ENCODE measurements at regions not wholly inside any gene's neighbourhood (a gene's known extent, or its start where the extent isn't known, plus 50 kb on each side); places are given as distances from the start of the nearest gene placed in this dataset.

DNA sequence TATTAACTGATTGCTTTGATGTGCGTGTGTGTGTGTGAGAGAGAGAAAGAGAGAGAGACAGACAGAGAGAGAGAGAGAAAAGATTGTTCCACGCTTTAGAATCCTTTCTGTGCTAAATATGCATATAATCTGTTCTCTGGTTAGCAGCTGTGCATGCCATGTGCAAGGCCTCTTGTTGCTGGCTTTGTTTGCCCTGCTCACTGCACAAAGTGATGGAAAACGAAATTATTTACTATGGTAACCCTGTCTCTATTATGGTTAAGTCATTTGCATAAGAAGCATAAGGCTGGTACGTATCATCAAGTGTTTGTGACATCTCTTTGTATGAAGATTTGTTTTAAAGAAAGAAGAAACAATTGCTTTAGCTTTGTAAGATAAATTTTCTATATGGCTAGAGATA, 190.2 kb upstream of the POF1B start:
- no peak overlapping the region for H3K4me3 ChIP-seq (ENCODE audit: low read length in 2 of 2)
- no peak overlapping the region for H3K4me2 ChIP-seq (ENCODE audit: insufficient read depth, low read length, poor library complexity, severe bottlenecking)
- H4K91ac ChIP-seq (ENCODE audit: low read depth, low read length, poor library complexity): no peak overlapping the region
- no CpG with 5 or more reads among the region's 4 CpGs for WGBS, 2 donors (ENCODE audit: extremely low coverage in 2 of 2, insufficient read length in 2 of 2, insufficient replicate concordance in 1 of 2)
- no peak overlapping the region for H3K9ac ChIP-seq (ENCODE audit: low read depth, low read length, poor library complexity)
- no peak overlapping the region for H2BK5ac ChIP-seq (ENCODE audit: low read length)
- H3K23ac ChIP-seq (ENCODE audit: low read depth, low read length, poor library complexity): no peak overlapping the region
- H2BK12ac ChIP-seq (ENCODE audit: low read length): no peak overlapping the region
- no peaks in the 10 kb centered on the region for H3K27me3 ChIP-seq (ENCODE audit: control insufficient read depth in 3 of 3, insufficient read depth in 3 of 3, low read depth in 1 of 3, low read length in 3 of 3)
- no peak overlapping the region for H3K4ac ChIP-seq (ENCODE audit: low read length)
- H3K14ac ChIP-seq (ENCODE audit: low read length): no peak overlapping the region
- no peak overlapping the region for H2BK15ac ChIP-seq (ENCODE audit: low read length)
- no peak overlapping the region for H3K27ac ChIP-seq (replicated peaks; ENCODE audit: low read length)
- H2AFZ ChIP-seq (ENCODE audit: low read length): peak overlapping the region; percentile 5
- no peaks in the 10 kb centered on the region for H3K36me3 ChIP-seq (replicated peaks in 1 of 2; ENCODE audit: control insufficient read depth in 2 of 2, insufficient read depth in 2 of 2, low read length in 2 of 2)
- no peak for DNase-seq (ENCODE audit: low spot score)
- no peak overlapping the region for H4K8ac ChIP-seq (ENCODE audit: low read depth, low read length)
- no peaks in the 10 kb centered on the region for H3K79me1 ChIP-seq (ENCODE audit: low read depth, low read length)
- H2BK120ac ChIP-seq (ENCODE audit: low read depth, low read length): no peak overlapping the region
- no peaks in the 10 kb centered on the region for H3K9me3 ChIP-seq (replicated peaks in 1 of 2; ENCODE audit: control insufficient read depth in 2 of 2, insufficient read depth in 1 of 2, low read depth in 1 of 2, low read length in 2 of 2)
- H2AK5ac ChIP-seq (ENCODE audit: low read depth, low read length): no peak overlapping the region
- no peak overlapping the region for H3K18ac ChIP-seq (ENCODE audit: low read length)
- H3K4me1 ChIP-seq (ENCODE audit: control insufficient read depth in 2 of 2, insufficient read depth in 1 of 2, low read depth in 1 of 2, low read length in 2 of 2): no peaks in the 10 kb centered on the region

DNA sequence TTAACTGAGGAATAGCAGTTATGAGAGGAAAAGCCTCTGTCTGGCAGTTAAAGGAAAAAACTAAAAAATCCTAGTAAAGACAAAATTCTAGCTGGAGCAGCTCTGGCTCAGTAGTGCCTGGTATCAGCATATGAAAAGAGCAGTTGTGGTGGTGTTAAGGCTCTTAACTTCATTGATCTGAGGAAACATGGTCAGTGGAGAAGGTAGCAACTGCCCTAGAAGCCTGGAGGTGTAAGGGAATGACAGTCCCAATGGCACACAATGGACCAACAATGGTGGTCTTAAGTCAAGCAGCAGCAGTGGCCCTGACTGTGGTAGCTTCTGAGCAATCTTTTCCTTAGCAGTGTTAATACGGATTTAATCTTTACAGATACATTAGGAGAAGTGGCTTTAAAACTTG, 189.6 kb upstream of the POF1B start:
- Histone ChIP-seq H3K27ac (replicated peaks; ENCODE audit: low read length) (no peak overlapping the region), H3K27me3 (ENCODE audit: control insufficient read depth in 3 of 3, insufficient read depth in 3 of 3, low read depth in 1 of 3, low read length in 3 of 3) (no peaks in the 10 kb centered on the region), H3K18ac (ENCODE audit: low read length) (no peak overlapping the region), H3K14ac (ENCODE audit: low read length) (no peak overlapping the region), H3K9me3 (replicated peaks in 1 of 2; ENCODE audit: control insufficient read depth in 2 of 2, insufficient read depth in 1 of 2, low read depth in 1 of 2, low read length in 2 of 2) (no peaks in the 10 kb centered on the region), H3K23ac (ENCODE audit: low read depth, low read length, poor library complexity) (no peak overlapping the region), H2BK15ac (ENCODE audit: low read length) (no peak overlapping the region), H2BK5ac (ENCODE audit: low read length) (no peak overlapping the region), H3K4me3 (ENCODE audit: low read length in 2 of 2) (no peak overlapping the region), H4K8ac (ENCODE audit: low read depth, low read length) (no peak overlapping the region), H4K91ac (ENCODE audit: low read depth, low read length, poor library complexity) (no peak overlapping the region), H3K9ac (ENCODE audit: low read depth, low read length, poor library complexity) (no peak overlapping the region), H3K4ac (ENCODE audit: low read length) (no peak overlapping the region), H2AFZ (ENCODE audit: low read length) (peak overlapping the region; percentile 5), H3K36me3 (replicated peaks in 1 of 2; ENCODE audit: control insufficient read depth in 2 of 2, insufficient read depth in 2 of 2, low read length in 2 of 2) (no peaks in the 10 kb centered on the region), H2BK120ac (ENCODE audit: low read depth, low read length) (no peak overlapping the region), H3K79me1 (ENCODE audit: low read depth, low read length) (no peaks in the 10 kb centered on the region), H2BK12ac (ENCODE audit: low read length) (no peak overlapping the region), H2AK5ac (ENCODE audit: low read depth, low read length) (no peak overlapping the region), H3K4me2 (ENCODE audit: insufficient read depth, low read length, poor library complexity, severe bottlenecking) (no peak overlapping the region), H3K4me1 (ENCODE audit: control insufficient read depth in 2 of 2, insufficient read depth in 1 of 2, low read depth in 1 of 2, low read length in 2 of 2) (no peaks in the 10 kb centered on the region)
- DNase-seq (ENCODE audit: low spot score): no peak
- no CpG with 5 or more reads among the region's 1 CpG for WGBS, 2 donors (ENCODE audit: extremely low coverage in 2 of 2, insufficient read length in 2 of 2, insufficient replicate concordance in 1 of 2)

DNA sequence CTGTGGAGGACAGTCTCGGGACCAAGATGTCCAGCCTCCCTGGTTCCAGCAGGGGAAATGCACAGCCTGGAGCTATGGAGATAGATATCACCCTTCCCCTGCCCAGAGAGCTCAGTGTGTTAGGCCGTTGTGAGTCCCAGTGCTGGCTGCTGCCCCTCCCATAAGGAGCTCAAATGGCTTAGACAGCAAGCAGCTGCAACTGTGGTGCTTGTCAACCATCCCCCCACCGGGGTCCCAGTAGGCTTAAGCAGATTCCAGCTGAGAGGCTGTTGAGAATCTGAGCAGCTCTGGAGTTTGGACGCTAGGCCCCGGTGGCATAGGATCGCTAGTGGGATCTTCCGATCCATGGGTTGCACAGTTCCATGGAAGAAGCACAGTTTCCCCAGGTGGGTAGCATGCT, 181.8 kb upstream of the POF1B start:
- Histone ChIP-seq H3K4ac (ENCODE audit: low read length) (no peak overlapping the region), H3K14ac (ENCODE audit: low read length) (no peak overlapping the region), H3K18ac (ENCODE audit: low read length) (no peak overlapping the region), H2BK5ac (ENCODE audit: low read length) (no peak overlapping the region), H2BK12ac (ENCODE audit: low read length) (no peak overlapping the region), H2AFZ (ENCODE audit: low read length) (no peak overlapping the region), H3K9me3 (replicated peaks in 1 of 2; ENCODE audit: control insufficient read depth in 2 of 2, insufficient read depth in 1 of 2, low read depth in 1 of 2, low read length in 2 of 2) (no peaks in the 10 kb centered on the region), H2BK120ac (ENCODE audit: low read depth, low read length) (no peak overlapping the region), H2AK5ac (ENCODE audit: low read depth, low read length) (no peak overlapping the region), H3K36me3 (replicated peaks in 1 of 2; ENCODE audit: control insufficient read depth in 2 of 2, insufficient read depth in 2 of 2, low read length in 2 of 2) (no peaks in the 10 kb centered on the region), H3K79me1 (ENCODE audit: low read depth, low read length) (no peaks in the 10 kb centered on the region), H3K23ac (ENCODE audit: low read depth, low read length, poor library complexity) (no peak overlapping the region), H4K91ac (ENCODE audit: low read depth, low read length, poor library complexity) (no peak overlapping the region), H3K27ac (replicated peaks; ENCODE audit: low read length) (no peak overlapping the region), H2BK15ac (ENCODE audit: low read length) (no peak overlapping the region), H3K4me2 (ENCODE audit: insufficient read depth, low read length, poor library complexity, severe bottlenecking) (no peak overlapping the region), H3K4me3 (ENCODE audit: low read length in 2 of 2) (no peak overlapping the region), H3K27me3 (ENCODE audit: control insufficient read depth in 3 of 3, insufficient read depth in 3 of 3, low read depth in 1 of 3, low read length in 3 of 3) (no peaks in the 10 kb centered on the region), H3K9ac (ENCODE audit: low read depth, low read length, poor library complexity) (no peak overlapping the region), H4K8ac (ENCODE audit: low read depth, low read length) (no peak overlapping the region), H3K4me1 (ENCODE audit: control insufficient read depth in 2 of 2, insufficient read depth in 1 of 2, low read depth in 1 of 2, low read length in 2 of 2) (no peaks in the 10 kb centered on the region)
- no peak for DNase-seq (ENCODE audit: low spot score)
- no CpG with 5 or more reads among the region's 7 CpGs for WGBS, 2 donors (ENCODE audit: extremely low coverage in 2 of 2, insufficient read length in 2 of 2, insufficient replicate concordance in 1 of 2)

GRCh38 chrX:85544609-85545008, 165.1 kb upstream of the POF1B start:
- H3K4me2 ChIP-seq (ENCODE audit: insufficient read depth, low read length, poor library complexity, severe bottlenecking): no peak overlapping the region
- no peak overlapping the region for H3K14ac ChIP-seq (ENCODE audit: low read length)
- H4K91ac ChIP-seq (ENCODE audit: low read depth, low read length, poor library complexity): no peak overlapping the region
- no peak overlapping the region for H2BK120ac ChIP-seq (ENCODE audit: low read depth, low read length)
- H3K4me3 ChIP-seq (ENCODE audit: low read length in 2 of 2): no peak overlapping the region
- no peak for DNase-seq (ENCODE audit: low spot score)
- no peak overlapping the region for H3K18ac ChIP-seq (ENCODE audit: low read length)
- H4K8ac ChIP-seq (ENCODE audit: low read depth, low read length): no peak overlapping the region
- no peaks in the 10 kb centered on the region for H3K4me1 ChIP-seq (ENCODE audit: control insufficient read depth in 2 of 2, insufficient read depth in 1 of 2, low read depth in 1 of 2, low read length in 2 of 2)
- H2BK12ac ChIP-seq (ENCODE audit: low read length): no peak overlapping the region
- WGBS, 2 donors (ENCODE audit: extremely low coverage in 2 of 2, insufficient read length in 2 of 2, insufficient replicate concordance in 1 of 2): no CpG with 5 or more reads among the region's 4 CpGs
- no peak overlapping the region for H2AFZ ChIP-seq (ENCODE audit: low read length)
- H3K9ac ChIP-seq (ENCODE audit: low read depth, low read length, poor library complexity): no peak overlapping the region
- H3K79me1 ChIP-seq (ENCODE audit: low read depth, low read length): no peaks in the 10 kb centered on the region
- no peaks in the 10 kb centered on the region for H3K36me3 ChIP-seq (replicated peaks in 1 of 2; ENCODE audit: control insufficient read depth in 2 of 2, insufficient read depth in 2 of 2, low read length in 2 of 2)
- no peak overlapping the region for H3K4ac ChIP-seq (ENCODE audit: low read length)
- no peak overlapping the region for H2BK5ac ChIP-seq (ENCODE audit: low read length)
- H2BK15ac ChIP-seq (ENCODE audit: low read length): no peak overlapping the region
- H2AK5ac ChIP-seq (ENCODE audit: low read depth, low read length): no peak overlapping the region
- no peak overlapping the region for H3K27ac ChIP-seq (replicated peaks; ENCODE audit: low read length)
- no peak overlapping the region for H3K23ac ChIP-seq (ENCODE audit: low read depth, low read length, poor library complexity)
- H3K9me3 ChIP-seq (replicated peaks in 1 of 2; ENCODE audit: control insufficient read depth in 2 of 2, insufficient read depth in 1 of 2, low read depth in 1 of 2, low read length in 2 of 2): no peaks in the 10 kb centered on the region
- H3K27me3 ChIP-seq (ENCODE audit: control insufficient read depth in 3 of 3, insufficient read depth in 3 of 3, low read depth in 1 of 3, low read length in 3 of 3): no peaks in the 10 kb centered on the region
